ENCODE measurements at regions not wholly inside any gene's neighbourhood (a gene's known extent, or its start where the extent isn't known, plus 50 kb on each side); places are given as distances from the start of the nearest gene placed in this dataset.

- TF ChIP-seq ARID4A (CRISPR knock-in tag; IDR thresholded peaks at IDR 0.05; ENCODE audit: borderline replicate concordance): no peak
- peak; percentile 80 for TF ChIP-seq SMC3 (IDR thresholded peaks at IDR 0.05; ENCODE audit: low read length)
- no peak for TF ChIP-seq POLR2AphosphoS5 (IDR thresholded peaks at IDR 0.05; ENCODE audit: low read depth, low read length)
- no peak for TF ChIP-seq HNRNPH1 (optimal IDR thresholded peaks at IDR 0.05; ENCODE audit: low read depth, low read length)
- no peak for TF ChIP-seq ARNT (IDR thresholded peaks at IDR 0.05)
- TF ChIP-seq BCL3 (CRISPR knock-in tag; IDR thresholded peaks at IDR 0.05): no peak
These were observed 61.2 kb upstream of the JAK2 start (continued) for GRCh38 chr9:4923580-4924544.
